ENCODE measurements at regions not wholly inside any gene's neighbourhood (a gene's known extent, or its start where the extent isn't known, plus 50 kb on each side); places are given as distances from the start of the nearest gene placed in this dataset.

DNA sequence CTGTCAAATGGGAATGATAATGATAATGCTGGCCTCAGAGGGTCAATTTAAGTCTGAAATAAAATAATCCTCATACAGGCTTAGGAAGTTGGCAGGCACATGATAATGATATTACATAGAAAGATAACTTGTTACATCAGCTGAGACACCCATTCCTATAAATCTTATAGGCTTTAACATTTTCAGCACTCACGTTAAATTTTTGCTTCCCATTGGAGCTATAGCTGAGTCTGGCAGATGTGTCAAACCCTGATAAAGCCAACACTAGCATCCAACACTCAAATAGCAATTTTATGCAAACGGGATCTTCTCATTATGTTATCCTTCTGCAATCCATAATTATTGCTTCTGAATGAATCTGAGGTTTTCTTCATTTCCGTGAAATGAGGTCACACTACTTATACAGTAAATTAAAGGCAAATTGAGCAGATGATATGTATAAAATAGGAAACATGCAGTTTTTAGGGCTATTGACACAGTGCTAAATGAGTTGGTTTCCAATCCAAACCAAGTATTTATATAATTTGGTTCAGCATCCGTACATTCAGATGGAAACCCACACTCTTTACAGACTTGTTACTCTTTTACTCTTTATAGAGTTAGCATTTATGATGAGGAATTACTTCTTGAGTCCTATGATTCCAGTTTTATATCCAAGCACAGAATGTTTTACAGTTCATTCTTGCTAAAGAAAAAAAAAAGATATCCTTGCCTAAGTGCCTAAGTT is 481.6 kb downstream of the BTBD3 start:
- TF ChIP-seq ARNTL (CRISPR knock-in tag; IDR thresholded peaks at IDR 0.05; ENCODE audit: borderline replicate concordance, low read depth) (no peak), ZFP30 (CRISPR knock-in tag; IDR thresholded peaks at IDR 0.05) (no peak), ZC3H10 (CRISPR knock-in tag; IDR thresholded peaks at IDR 0.05) (no peak), PPARA (CRISPR knock-in tag; IDR thresholded peaks at IDR 0.05; ENCODE audit: borderline replicate concordance) (no peak), SNAI2 (CRISPR knock-in tag; IDR thresholded peaks at IDR 0.05) (no peak)
- TF ChIP-seq, protein P1, sequence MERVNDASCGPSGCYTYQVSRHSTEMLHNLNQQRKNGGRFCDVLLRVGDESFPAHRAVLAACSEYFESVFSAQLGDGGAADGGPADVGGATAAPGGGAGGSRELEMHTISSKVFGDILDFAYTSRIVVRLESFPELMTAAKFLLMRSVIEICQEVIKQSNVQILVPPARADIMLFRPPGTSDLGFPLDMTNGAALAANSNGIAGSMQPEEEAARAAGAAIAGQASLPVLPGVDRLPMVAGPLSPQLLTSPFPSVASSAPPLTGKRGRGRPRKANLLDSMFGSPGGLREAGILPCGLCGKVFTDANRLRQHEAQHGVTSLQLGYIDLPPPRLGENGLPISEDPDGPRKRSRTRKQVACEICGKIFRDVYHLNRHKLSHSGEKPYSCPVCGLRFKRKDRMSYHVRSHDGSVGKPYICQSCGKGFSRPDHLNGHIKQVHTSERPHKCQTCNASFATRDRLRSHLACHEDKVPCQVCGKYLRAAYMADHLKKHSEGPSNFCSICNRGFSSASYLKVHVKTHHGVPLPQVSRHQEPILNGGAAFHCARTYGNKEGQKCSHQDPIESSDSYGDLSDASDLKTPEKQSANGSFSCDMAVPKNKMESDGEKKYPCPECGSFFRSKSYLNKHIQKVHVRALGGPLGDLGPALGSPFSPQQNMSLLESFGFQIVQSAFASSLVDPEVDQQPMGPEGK (CRISPR knock-in tag; IDR thresholded peaks at IDR 0.05; ENCODE audit: borderline replicate concordance) = no peak
